GM19043 (cell line): ENCODE measurements at regions not wholly inside any gene's neighbourhood (a gene's known extent, or its start where the extent isn't known, plus 50 kb on each side); places are given as distances from the start of the nearest gene placed in this dataset.

Experiments used
- ATAC-seq: cut with Tn5 transposase; IDR thresholded peaks from one replicate; pipeline ENCODE4 v1.9.1; 2021; ENCODE audit warnings: low read depth; ENCODE audit not compliant: unreplicated experiment

DNA sequence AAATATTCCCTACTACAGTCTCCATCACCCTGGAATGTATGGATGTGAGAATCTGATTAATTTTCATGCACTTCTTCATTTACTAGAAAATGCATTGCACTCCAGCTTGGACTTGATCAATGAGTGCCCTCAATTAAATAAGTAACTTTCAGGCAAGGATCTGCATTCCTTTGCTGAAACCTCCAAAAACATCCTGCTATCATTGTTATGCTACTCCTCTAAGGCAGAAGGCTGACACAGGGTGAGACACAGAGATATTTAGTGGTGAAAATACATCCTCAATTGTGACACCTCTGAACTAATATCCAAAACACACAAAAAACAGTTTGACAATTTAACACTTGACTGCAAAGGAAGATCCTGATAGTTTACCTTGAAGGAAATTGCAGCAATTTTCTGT lies 57.9 kb upstream of the CDH12 start:
- ATAC-seq = no peak

DNA sequence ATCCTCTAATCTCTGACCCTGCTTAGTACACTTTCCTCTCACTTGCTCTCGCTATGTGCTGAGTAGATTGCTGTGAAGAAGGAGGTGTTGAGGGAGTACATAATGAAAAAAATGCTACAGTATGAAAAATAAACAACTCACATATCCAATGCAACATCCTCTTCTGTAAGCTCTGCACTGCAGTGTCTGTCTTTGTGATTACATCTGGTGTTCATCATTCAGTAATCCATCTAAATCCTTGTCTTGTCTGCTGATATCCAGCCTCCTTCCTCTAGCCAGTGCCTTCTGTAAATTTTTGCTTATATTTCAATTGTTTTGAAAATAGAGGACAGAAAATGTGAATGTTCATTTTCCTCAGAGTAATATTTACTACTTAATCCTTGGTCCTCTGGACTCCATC lies 57.4 kb upstream of the CDH12 start:
- ATAC-seq = no peak

DNA sequence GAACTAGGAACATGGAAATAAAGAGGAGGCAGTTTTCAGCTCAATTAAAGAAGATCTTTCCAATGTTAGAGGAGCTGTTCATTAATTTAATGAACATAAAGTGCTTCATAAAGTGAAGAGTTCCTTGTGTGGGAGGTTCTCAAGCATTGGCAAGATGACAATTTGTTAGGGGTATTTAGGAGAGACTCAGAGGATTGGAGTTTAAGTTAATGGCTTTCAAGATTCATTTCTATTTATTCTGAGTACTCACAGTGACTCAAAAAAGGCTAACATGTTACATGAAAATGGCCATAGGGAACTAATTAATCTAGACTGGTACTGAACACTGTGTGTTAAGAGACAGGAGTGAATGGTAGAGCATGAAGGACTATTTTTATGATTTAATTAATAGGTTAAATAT lies 55.4 kb upstream of the CDH12 start:
- ATAC-seq = no peak

DNA sequence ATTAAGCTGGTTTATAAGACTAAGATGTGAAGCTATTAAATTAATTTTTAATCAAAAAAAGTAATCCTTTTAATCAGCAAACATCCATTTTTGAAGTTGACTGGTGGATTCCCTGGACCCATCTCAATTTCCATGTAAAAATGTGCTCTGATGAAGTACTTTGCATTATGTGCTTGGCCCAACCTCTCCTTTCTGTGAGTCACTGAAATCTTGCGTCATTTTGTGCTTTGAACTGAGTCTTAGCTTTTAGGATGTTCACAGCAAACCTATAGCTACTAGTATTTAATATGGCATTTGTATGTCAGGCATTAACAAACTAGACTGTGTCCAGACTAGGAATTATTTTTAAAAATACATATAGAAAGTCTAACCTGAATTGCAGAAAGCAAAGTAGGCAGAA lies 55.0 kb upstream of the CDH12 start:
- no peak for ATAC-seq
